Activated CD4-positive, alpha-beta T cell treated with anti-CD3 and anti-CD28 coated beads, Interleukin-2, amount 10 ng/mL, durations not matched to agents 24 days and 14 days (primary cell): ENCODE measurements at regions not wholly inside any gene's neighbourhood (a gene's known extent, or its start where the extent isn't known, plus 50 kb on each side); places are given as distances from the start of the nearest gene placed in this dataset.

Experiments
- DNase-seq: peaks from one replicate; pipeline ENCODE4 v3.0.0; 2022
- H3K27ac Mint-ChIP-seq: one replicate; pipeline ENCODE4 v1.8.0; 2022; ENCODE audit warnings: mild to moderate bottlenecking, mixed read lengths
- H3K27me3 Mint-ChIP-seq: one replicate; pipeline ENCODE4 v1.8.0; 2022; ENCODE audit warnings: mixed read lengths
- H3K36me3 Mint-ChIP-seq: one replicate; pipeline ENCODE4 v1.8.0; 2022; ENCODE audit warnings: low read depth, mild to moderate bottlenecking, mixed read lengths
- H3K4me1 Mint-ChIP-seq: one replicate; pipeline ENCODE4 v1.8.0; 2021; ENCODE audit warnings: mixed read lengths
- H3K4me3 Mint-ChIP-seq: one replicate; pipeline ENCODE4 v1.8.0; 2022; ENCODE audit warnings: mild to moderate bottlenecking, moderate library complexity, mixed read lengths
- H3K9me3 Mint-ChIP-seq: one replicate; pipeline ENCODE4 v1.8.0; 2021; ENCODE audit warnings: mixed read lengths
- intact Hi-C: fragments of 100-400 bp; cut with micrococcal nuclease; formaldehyde crosslinking; loops from one replicate; pipeline ENCODE4 v1.15.1; 2023

DNA sequence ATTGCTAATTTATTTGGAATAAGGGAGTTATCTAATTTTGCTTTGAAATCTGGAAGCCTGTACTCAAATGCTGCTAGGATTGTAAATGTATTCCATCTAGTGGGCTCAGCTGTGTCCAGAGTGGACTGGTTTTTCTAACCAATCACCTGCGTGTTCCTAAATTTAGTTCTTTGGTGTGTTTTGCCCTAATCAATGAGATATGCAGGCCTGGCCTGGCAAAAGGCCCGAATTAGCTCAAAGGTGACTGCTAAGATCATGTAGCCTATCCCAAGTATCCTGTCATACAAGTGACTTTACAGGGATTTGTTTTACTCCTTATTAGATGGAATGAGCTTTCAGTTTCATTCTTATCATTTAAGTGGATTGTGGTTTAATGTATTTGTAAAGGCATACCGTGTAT is 51.3 kb upstream of the ARMC2 start:
- H3K36me3 Mint-ChIP-seq, result no peaks in the 10 kb centered on the region
- H3K4me3 Mint-ChIP-seq, result no peak overlapping the region
- peaks cover 33% of the 10 kb centered on the region for H3K4me1 Mint-ChIP-seq
- intact Hi-C loops, result loop anchor here (10.0 kb wide), 1 partner anchor 508 kb away; no protein-coding TSS in a partner anchor
- no peaks in the 10 kb centered on the region for H3K9me3 Mint-ChIP-seq
- H3K27me3 Mint-ChIP-seq, result peaks cover 12% of the 10 kb centered on the region
- H3K27ac Mint-ChIP-seq, result no peak overlapping the region
- peak; percentile 37 for DNase-seq

GRCh38 chr6:108797951-108798669 is 50.1 kb upstream of the ARMC2 start:
- no peaks in the 10 kb centered on the region for H3K36me3 Mint-ChIP-seq
- H3K27me3 Mint-ChIP-seq, result peaks cover 7% of the 10 kb centered on the region
- H3K4me1 Mint-ChIP-seq, result peaks cover 33% of the 10 kb centered on the region
- peak overlapping the region; percentile 78 for H3K27ac Mint-ChIP-seq
- no peak for DNase-seq
- intact Hi-C loops, result loop anchor here (10.0 kb wide), 1 partner anchor 507 kb away; no protein-coding TSS in a partner anchor
- H3K9me3 Mint-ChIP-seq, result no peaks in the 10 kb centered on the region
- H3K4me3 Mint-ChIP-seq, result peak overlapping the region; percentile 61
